PC-9 (cell line): ENCODE measurements at regions not wholly inside any gene's neighbourhood (a gene's known extent, or its start where the extent isn't known, plus 50 kb on each side); places are given as distances from the start of the nearest gene placed in this dataset.

Source experiments
- BruUV-seq: library from RNA; stranded (reverse); fragments of 400-500 nt; replicated peaks from 2 replicates; lab custom pipeline; 2021; lab: Mats Ljungman, UMichigan
- CTCF ChIA-PET: fragments of 300-600 bp; sonication (Branson Sonifier 250); formaldehyde crosslinking; loops from one replicate; lab custom pipeline; 2022; ENCODE audit warnings: antibody characterized with exemption; lab: Charles Lee
- POLR2A ChIA-PET: fragments of 300-600 bp; sonication (Branson Sonifier 250); formaldehyde crosslinking; loops from one replicate; lab custom pipeline; 2022; ENCODE audit warnings: antibody characterized with exemption; ENCODE audit not compliant: unreplicated experiment; lab: Charles Lee
- DNase-seq, 2 experiments: peaks; one replicate each; pipeline versions ENCODE4 v3.0.0 to v3.0.0-alpha.2; 2015 to 2022; ENCODE audit warnings: mixed read lengths in 1 of 2
- H2AFZ ChIP-seq: fragments of 200-600 bp; sonication (generic); 2 replicates; pipeline ENCODE4 v1.8.1; 2017; ENCODE audit warnings: antibody characterized with exemption
- H3F3A ChIP-seq: fragments of 200-600 bp; sonication (generic); 2 replicates; pipeline ENCODE4 v1.8.1; 2017; ENCODE audit warnings: antibody characterized with exemption, mild to moderate bottlenecking, low read depth; ENCODE audit not compliant: insufficient read depth
- H3K27ac ChIP-seq: fragments of 200-600 bp; sonication (generic); 2 replicates; pipeline ENCODE4 v1.6.1; 2016; ENCODE audit warnings: mixed run types
- H3K27me3 ChIP-seq: fragments of 200-600 bp; sonication (generic); 2 replicates; pipeline ENCODE4 v1.6.1; 2016; ENCODE audit warnings: low read depth, mixed run types; ENCODE audit not compliant: insufficient read depth
- H3K36me3 ChIP-seq: fragments of 200-600 bp; sonication (generic); 2 replicates; pipeline ENCODE4 v1.6.1; 2016; ENCODE audit warnings: low read depth, mixed run types
- H3K4me1 ChIP-seq: fragments of 200-600 bp; sonication (generic); replicated peaks from 2 replicates; pipeline ENCODE4 v1.6.1; 2016; ENCODE audit warnings: mixed run types; ENCODE audit not compliant: insufficient read depth
- H3K4me2 ChIP-seq: fragments of 200-600 bp; sonication (generic); 2 replicates; pipeline ENCODE4 v1.6.1; 2017; ENCODE audit warnings: mixed run types
- H3K4me3 ChIP-seq: fragments of 200-600 bp; sonication (generic); 2 replicates; pipeline ENCODE4 v1.6.1; 2016; ENCODE audit warnings: mixed run types
- H3K79me2 ChIP-seq: fragments of 200-600 bp; sonication (generic); 2 replicates; pipeline ENCODE4 v1.6.1; 2017; ENCODE audit warnings: low read depth, mixed run types
- H3K9me2 ChIP-seq: fragments of 200-600 bp; sonication (generic); 2 replicates; pipeline ENCODE4 v1.8.1; 2017; ENCODE audit warnings: mild to moderate bottlenecking; ENCODE audit not compliant: insufficient read depth
- H3K9me3 ChIP-seq: fragments of 200-600 bp; sonication (generic); 2 replicates; pipeline ENCODE4 v1.8.1; 2016; ENCODE audit warnings: low read depth; ENCODE audit not compliant: insufficient read depth
- H4K20me1 ChIP-seq: fragments of 200-600 bp; sonication (generic); 2 replicates; pipeline ENCODE4 v1.8.1; 2017; ENCODE audit not compliant: insufficient read depth
- CTCF ChIP-seq: fragments of 200-600 bp; sonication (generic); conservative IDR thresholded peaks from 2 replicates; pipeline ENCODE4 v1.6.1; 2017; ENCODE audit warnings: mixed run types, antibody characterized with exemption, mild to moderate bottlenecking, moderate library complexity
- EZH2 ChIP-seq: fragments of 200-600 bp; sonication (generic); IDR thresholded peaks from 2 replicates; pipeline ENCODE4 v1.8.0; 2017; ENCODE audit warnings: antibody characterized with exemption, low read depth
- intact Hi-C: fragments of 100-400 bp; cut with micrococcal nuclease; formaldehyde crosslinking; loops from one replicate; pipeline ENCODE4 v1.10.0; 2022; ENCODE audit not compliant: unreplicated experiment

GRCh38 chr14:94680862-94681288, 68.7 kb downstream of the SERPINA3 start:
- Histone ChIP-seq H3F3A (no peaks in the 10 kb centered on the region), H2AFZ (no peak overlapping the region), H3K9me3 (no peaks in the 10 kb centered on the region), H4K20me1 (no peaks in the 10 kb centered on the region), H3K4me3 (no peak overlapping the region), H3K4me2 (no peak overlapping the region), H3K36me3 (no peaks in the 10 kb centered on the region), H3K27ac (no peak overlapping the region), H3K27me3 (peaks cover 36% of the 10 kb centered on the region), H3K4me1 (no peaks in the 10 kb centered on the region), H3K9me2 (no peaks in the 10 kb centered on the region), H3K79me2 (no peaks in the 10 kb centered on the region)
- BruUV-seq = no TSS peak
- TF ChIP-seq EZH2 (no peak), CTCF (no peak)
- CTCF ChIA-PET = no interaction called here
- no peak for DNase-seq
- POLR2A ChIA-PET = no interaction called here
- intact Hi-C loops = no loop called here

- TF ChIP-seq CTCF (no peak), EZH2 (no peak)
- DNase-seq = no peak
- Histone ChIP-seq H4K20me1 (no peaks in the 10 kb centered on the region), H3K9me3 (no peaks in the 10 kb centered on the region), H3K27ac (no peak overlapping the region), H3K4me2 (no peak overlapping the region), H3K79me2 (no peaks in the 10 kb centered on the region), H2AFZ (no peak overlapping the region), H3K36me3 (no peaks in the 10 kb centered on the region), H3K4me1 (no peaks in the 10 kb centered on the region), H3K27me3 (peaks cover 38% of the 10 kb centered on the region), H3F3A (no peaks in the 10 kb centered on the region), H3K4me3 (no peak overlapping the region), H3K9me2 (no peaks in the 10 kb centered on the region)
- ChIA-PET CTCF (no interaction called here), POLR2A (no interaction called here)
- no TSS peak for BruUV-seq
- intact Hi-C loops = no loop called here
These were observed 68.0 kb downstream of the SERPINA3 start for GRCh38 chr14:94679937-94680861.

GRCh38 chr14:94679106-94679810, 67.1 kb downstream of the SERPINA3 start:
- ChIA-PET POLR2A (no interaction called here), CTCF (no interaction called here)
- H3K79me2 ChIP-seq = no peaks in the 10 kb centered on the region
- no peaks in the 10 kb centered on the region for H3K36me3 ChIP-seq
- intact Hi-C loops = no loop called here
- no peak overlapping the region for H2AFZ ChIP-seq
- peaks cover 39% of the 10 kb centered on the region for H3K27me3 ChIP-seq
- DNase-seq = no peak
- H4K20me1 ChIP-seq = no peaks in the 10 kb centered on the region
- no peaks in the 10 kb centered on the region for H3K4me1 ChIP-seq
- H3K9me3 ChIP-seq = no peaks in the 10 kb centered on the region
- no peaks in the 10 kb centered on the region for H3K9me2 ChIP-seq
- H3F3A ChIP-seq = no peaks in the 10 kb centered on the region
- no peak overlapping the region for H3K27ac ChIP-seq
- no peak overlapping the region for H3K4me3 ChIP-seq
- H3K4me2 ChIP-seq = no peak overlapping the region
- no TSS peak for BruUV-seq
- no peak for TF ChIP-seq CTCF
